ENCODE measurements at regions not wholly inside any gene's neighbourhood (a gene's known extent, or its start where the extent isn't known, plus 50 kb on each side); places are given as distances from the start of the nearest gene placed in this dataset.
"Not testable (repeated sequence)": the region's sequence is repeated elsewhere in the genome, so short reads cannot be mapped to it uniquely, and the experiment has no call there.

DNA sequence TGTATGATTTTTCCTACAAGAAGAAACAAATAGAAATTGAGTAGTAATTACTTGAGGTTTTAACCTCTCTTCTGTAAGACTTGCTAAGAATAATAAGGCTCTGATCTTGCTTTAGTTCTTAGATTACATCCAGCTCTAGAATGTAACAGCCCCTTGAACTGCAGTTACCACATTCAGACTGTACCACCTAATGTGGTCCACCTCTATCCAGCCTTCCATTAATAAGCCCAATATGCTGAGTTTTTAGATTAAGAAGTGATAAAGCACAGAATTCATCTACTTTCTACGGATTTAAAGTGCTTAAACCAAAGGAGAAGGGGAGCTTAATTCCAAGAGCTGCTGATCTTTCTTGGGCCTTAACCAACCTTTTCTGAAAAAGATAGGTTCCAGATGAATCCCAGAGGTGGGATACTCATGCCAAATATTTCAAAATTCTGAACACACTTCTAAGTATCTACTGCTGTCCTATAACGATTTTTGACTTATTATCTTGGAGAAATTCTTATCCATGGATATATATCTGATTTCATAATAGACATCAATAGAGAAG lies 131.5 kb downstream of the ZNF608 start:
- no peaks in the 10 kb centered on the region for H3K36me3 ChIP-seq
- TF ChIP-seq, protein P1, sequence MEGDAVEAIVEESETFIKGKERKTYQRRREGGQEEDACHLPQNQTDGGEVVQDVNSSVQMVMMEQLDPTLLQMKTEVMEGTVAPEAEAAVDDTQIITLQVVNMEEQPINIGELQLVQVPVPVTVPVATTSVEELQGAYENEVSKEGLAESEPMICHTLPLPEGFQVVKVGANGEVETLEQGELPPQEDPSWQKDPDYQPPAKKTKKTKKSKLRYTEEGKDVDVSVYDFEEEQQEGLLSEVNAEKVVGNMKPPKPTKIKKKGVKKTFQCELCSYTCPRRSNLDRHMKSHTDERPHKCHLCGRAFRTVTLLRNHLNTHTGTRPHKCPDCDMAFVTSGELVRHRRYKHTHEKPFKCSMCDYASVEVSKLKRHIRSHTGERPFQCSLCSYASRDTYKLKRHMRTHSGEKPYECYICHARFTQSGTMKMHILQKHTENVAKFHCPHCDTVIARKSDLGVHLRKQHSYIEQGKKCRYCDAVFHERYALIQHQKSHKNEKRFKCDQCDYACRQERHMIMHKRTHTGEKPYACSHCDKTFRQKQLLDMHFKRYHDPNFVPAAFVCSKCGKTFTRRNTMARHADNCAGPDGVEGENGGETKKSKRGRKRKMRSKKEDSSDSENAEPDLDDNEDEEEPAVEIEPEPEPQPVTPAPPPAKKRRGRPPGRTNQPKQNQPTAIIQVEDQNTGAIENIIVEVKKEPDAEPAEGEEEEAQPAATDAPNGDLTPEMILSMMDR (IDR thresholded peaks at IDR 0.05) = no peak
- TF ChIP-seq POLR2A (IDR thresholded peaks at IDR 0.05) = no peak
- H3K4me1 ChIP-seq = no peaks in the 10 kb centered on the region
- 81 to 89% methylated on average over 2 of the region's 2 CpGs for WGBS, 2 donors
- intact Hi-C loops (cut with DNase I) = no loop called here
- no peak for DNase-seq
- H3K4me3 ChIP-seq (replicated peaks in 1 of 3) = no peak overlapping the region
- no peak overlapping the region for H3K27ac ChIP-seq
- no peaks in the 10 kb centered on the region for H3K27me3 ChIP-seq
- H3K9me3 ChIP-seq = no peaks in the 10 kb centered on the region

DNA sequence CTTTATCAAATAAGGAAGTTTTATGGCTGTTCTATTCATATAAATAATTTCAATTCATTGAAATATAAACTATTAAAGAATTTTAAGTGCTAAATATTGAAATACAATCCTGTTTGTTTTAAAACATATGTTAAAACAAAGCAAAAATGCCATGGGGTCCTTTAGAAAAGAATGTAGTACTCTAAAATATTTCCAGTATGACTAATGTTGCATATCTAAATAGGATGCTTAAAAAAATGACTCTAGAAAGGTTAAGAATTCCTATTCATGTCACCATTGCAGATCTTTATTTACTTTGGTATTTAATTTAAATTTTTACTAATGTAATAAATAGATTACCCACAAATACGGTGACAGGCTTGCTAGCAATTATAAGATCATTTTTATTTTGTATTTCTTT lies 132.3 kb downstream of the ZNF608 start:
- no peak for DNase-seq
- no peak overlapping the region for H3K4me3 ChIP-seq (replicated peaks in 1 of 3)
- no peaks in the 10 kb centered on the region for H3K9me3 ChIP-seq
- TF ChIP-seq, protein P1 (IDR thresholded peaks at IDR 0.05) = no peak
- TF ChIP-seq POLR2A (IDR thresholded peaks at IDR 0.05) = no peak
- no peaks in the 10 kb centered on the region for H3K36me3 ChIP-seq
- 53 to 98% methylated on average over 1 of the region's 1 CpG for WGBS, 2 donors
- no peaks in the 10 kb centered on the region for H3K4me1 ChIP-seq
- no peak overlapping the region for H3K27ac ChIP-seq
- intact Hi-C loops (cut with DNase I) = no loop called here
- H3K27me3 ChIP-seq = no peaks in the 10 kb centered on the region

DNA sequence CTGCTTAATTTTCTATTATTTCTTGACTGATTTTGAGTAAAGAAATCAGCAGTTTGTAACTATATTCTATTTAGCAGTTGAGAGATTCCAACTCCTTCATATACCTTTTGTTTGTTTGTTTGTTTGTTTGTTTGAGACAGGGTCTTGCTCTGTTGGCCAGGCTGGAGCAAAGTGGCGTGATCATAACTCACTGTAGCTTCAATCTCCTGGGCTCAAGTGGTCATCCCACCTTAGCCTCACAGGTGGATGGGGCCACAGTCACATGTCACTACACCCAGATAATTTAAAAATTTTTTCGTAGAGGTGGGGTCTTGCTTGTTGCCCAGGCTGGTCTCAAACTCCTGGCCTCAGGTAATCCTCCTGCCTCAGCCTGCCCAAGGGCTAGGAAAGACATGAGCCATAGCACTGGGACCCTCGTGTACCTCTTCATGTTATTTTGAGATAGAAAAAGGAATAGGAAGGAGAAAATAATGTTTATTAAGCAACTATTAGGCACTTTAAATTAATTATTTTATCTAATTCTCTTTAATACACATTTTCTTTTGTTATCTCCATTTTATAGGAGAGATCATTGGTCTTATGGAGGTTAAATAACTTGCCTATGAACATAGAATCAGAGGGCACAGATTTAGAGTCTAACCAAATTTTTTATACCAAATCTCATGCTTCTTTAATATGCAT lies 133.0 kb downstream of the ZNF608 start:
- 97 to 98% methylated on average over 3 of the region's 3 CpGs for WGBS, 2 donors

DNA sequence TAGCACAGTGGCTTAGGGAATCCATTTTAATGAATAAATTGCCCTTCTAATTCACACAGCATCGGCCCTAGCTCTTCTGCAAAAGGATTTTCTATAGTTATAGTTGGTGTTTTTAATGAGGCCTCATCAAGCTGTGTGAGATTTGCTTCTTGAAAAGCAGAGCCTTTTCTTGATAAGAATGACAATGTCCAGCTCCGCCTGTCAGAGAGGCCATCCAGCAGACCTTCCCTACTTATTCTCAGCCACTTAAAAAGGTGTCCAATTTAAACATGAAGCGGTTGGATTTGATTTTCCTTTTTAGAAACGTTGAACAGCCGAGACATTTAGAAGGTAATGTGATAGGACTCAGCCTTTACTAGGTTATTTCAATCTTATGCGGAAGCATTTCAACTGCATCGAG lies 134.4 kb downstream of the ZNF608 start:
- no peak for DNase-seq
- Histone ChIP-seq H3K4me3 (replicated peaks in 1 of 3) (no peak overlapping the region), H3K36me3 (no peaks in the 10 kb centered on the region), H3K27me3 (no peaks in the 10 kb centered on the region), H3K4me1 (no peaks in the 10 kb centered on the region), H3K27ac (no peak overlapping the region), H3K9me3 (no peaks in the 10 kb centered on the region)
- no peak for TF ChIP-seq POLR2A (IDR thresholded peaks at IDR 0.05)
- TF ChIP-seq, protein P1 (IDR thresholded peaks at IDR 0.05) = no peak
- WGBS, 2 donors = 72 to 74% methylated on average over 7 of the region's 7 CpGs
- intact Hi-C loops (cut with DNase I) = no loop called here

More for the DNA sequence above, 133.0 kb downstream of the ZNF608 start:
- Histone ChIP-seq H3K36me3 (no peaks in the 10 kb centered on the region), H3K4me1 (no peaks in the 10 kb centered on the region), H3K27me3 (no peaks in the 10 kb centered on the region), H3K4me3 (replicated peaks in 1 of 3) (no peak overlapping the region), H3K27ac (no peak overlapping the region), H3K9me3 (no peaks in the 10 kb centered on the region)
- intact Hi-C loops (cut with DNase I) = no loop called here
- TF ChIP-seq, protein P1 (IDR thresholded peaks at IDR 0.05) = no peak
- TF ChIP-seq POLR2A (IDR thresholded peaks at IDR 0.05) = no peak
- DNase-seq = no peak

DNA sequence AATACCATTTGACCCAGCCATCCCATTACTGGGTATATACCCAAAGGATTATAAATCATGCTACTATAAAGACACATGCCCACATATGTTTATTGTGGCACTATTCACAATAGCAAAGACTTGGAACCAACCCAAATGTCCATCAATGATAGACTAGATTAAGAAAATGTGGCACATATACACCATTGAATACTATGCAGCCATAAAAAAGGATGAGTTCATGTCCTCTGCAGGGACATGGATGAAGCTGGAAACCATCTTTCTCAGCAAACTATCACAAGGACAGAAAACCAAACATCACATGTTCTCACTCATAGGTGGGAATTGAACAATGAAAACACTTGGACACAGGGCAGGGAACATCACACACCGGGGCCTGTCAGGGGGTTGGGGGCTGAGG lies 135.2 kb downstream of the ZNF608 start:
- H3K36me3 ChIP-seq; intact Hi-C loops (cut with DNase I); H3K27ac ChIP-seq; DNase-seq; H3K4me3 ChIP-seq (replicated peaks in 1 of 3); H3K27me3 ChIP-seq; H3K4me1 ChIP-seq; H3K9me3 ChIP-seq: not testable (repeated sequence)
- 96 to 100% methylated on average over 1 of the region's 1 CpG for WGBS, 2 donors

DNA sequence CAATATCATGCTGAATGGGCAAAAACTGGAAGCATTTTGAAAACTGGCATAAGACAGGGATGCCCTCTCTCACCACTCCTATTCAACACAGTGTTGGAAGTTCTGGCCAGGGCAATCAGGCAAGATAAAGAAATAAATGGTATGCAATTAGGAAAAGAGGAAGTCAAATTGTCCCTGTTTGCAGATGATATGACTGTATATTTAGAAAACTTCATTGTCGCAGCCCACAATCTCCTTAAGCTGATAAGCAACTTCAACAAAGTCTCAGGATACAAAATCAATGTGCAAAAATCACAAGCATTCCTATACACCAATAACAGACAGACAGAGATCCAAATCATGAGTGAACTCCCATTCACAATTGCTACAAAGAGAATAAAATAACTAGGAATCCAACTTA lies 136.8 kb downstream of the ZNF608 start:
- H3K4me3 ChIP-seq (replicated peaks in 1 of 3); DNase-seq; H3K36me3 ChIP-seq; H3K4me1 ChIP-seq; H3K27me3 ChIP-seq; H3K9me3 ChIP-seq; intact Hi-C loops (cut with DNase I); H3K27ac ChIP-seq: not testable (repeated sequence)
- WGBS, 2 donors = 88 to 91% methylated on average over 1 of the region's 1 CpG

Measured in thyroid gland (tissue), 4 donors.